ACHN (cell line): ENCODE measurements at regions not wholly inside any gene's neighbourhood (a gene's known extent, or its start where the extent isn't known, plus 50 kb on each side); places are given as distances from the start of the nearest gene placed in this dataset.

ENCODE experiments used
- DNase-seq: peaks from one replicate; pipeline ENCODE4 v3.0.0-alpha.2; 2015
- in situ Hi-C: cut with HindIII; loops from 2 replicates; pipeline ENCODE4 v1.10.0; 2017; ENCODE audit warnings: low sequenced_read_pairs, low pct_ligation_motif_present, low pct_unique_long_range_greater_than_20kb

DNA sequence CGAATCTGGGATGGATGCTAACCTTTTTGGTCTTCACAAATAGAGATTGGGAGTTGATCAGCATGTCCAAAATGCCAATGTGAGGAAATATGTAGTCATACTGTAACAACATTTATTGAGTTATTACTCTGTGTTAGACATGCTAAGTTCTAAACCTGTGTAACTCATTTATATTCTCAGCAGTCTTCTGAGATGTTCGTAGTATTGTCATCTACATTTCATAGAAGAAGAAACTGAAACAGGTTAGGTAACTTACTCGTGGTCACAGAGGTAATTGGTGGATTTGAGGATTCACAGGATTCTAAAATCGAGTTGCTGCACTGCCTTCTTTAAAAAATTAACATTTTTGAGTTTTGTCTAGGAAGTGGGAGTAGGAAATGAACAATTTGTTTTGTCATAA is 162.1 kb downstream of the UBE2E3 start:
- in situ Hi-C loops: no loop called here
- DNase-seq: no peak

GRCh38 chr2:181143790-181144300 is 163.4 kb downstream of the UBE2E3 start:
- no peak for DNase-seq
- in situ Hi-C loops: no loop called here

DNA sequence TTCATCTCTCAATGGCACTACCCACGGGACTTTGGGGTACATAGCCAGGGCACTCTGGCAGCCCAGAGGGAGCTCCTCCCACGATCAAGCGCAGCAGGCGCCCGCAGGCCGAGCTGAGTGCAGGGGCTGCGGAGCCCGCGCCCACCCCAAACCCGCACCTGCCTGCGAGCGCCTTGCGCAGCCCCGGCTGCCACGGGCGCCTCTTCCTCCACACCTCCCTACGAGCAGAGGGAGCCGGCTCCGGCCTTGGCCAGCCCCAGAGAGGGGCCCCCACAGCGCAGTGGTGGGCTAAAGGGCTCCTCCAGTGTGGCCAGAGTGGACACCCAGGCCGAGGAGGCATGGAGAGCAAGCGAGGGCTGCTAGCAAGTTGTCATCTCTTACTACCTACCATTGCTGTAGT is 165.2 kb downstream of the UBE2E3 start:
- in situ Hi-C loops: no loop called here
- no peak for DNase-seq

- in situ Hi-C loops: no loop called here
- no peak for DNase-seq
Observed at GRCh38 chr2:181146171-181146570, 165.8 kb downstream of the UBE2E3 start.

DNA sequence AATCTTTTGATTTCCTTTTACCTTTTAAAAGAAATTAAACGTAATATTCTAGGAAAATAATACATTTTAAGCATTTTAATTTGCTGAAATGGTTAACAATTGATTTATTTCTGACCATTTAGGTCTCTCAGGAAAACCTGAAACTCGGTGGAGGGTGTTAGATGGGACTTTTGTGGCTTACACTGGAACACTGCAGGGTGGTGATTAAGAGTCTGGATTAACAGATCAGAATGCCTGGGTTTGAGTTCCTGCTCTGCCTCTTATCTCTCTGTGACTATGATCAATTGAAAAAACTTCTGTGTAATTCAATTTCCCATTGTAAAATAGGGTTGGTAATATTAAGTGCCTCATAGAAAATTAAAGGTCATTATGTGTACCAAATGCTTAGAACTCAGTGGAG is 168.7 kb downstream of the UBE2E3 start:
- in situ Hi-C loops: no loop called here
- DNase-seq: no peak

DNA sequence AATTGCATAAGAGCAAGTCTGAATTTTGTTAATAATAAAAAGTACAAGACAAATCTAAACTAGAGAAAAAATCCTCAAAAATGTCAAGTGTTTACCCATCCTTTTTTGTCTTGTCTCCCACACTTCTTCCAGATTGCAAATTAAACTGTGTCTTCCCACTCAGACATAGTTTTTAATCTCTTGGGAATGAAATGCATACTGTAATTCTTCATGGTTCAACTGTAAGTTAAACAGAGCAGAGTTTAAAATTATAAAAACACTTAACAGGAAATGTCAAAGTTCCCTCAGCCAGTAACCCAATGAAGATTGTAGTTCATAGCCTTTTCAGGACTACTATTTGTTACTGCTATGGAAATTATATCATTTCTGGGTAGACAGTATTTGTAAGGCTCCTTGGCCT is 171.8 kb downstream of the UBE2E3 start:
- no peak for DNase-seq
- in situ Hi-C loops: no loop called here

DNA sequence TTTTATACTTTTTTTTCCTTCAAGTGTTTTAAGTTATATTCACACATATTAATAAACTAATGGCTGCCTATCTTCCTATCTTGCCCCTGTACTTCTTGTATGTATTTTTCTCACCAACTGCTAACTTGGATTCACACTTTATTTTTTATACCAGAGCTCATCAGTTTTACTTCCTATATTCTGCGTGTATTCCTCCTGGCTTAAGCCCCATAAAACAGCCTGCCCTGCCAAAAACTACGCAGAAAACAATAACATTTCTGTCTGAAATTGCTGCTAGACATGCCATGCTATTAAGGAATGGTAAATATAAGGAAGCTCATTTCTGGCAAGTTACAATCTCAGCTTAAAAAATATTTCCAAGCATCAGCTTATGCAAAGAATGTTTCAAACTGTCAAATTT is 172.3 kb downstream of the UBE2E3 start:
- DNase-seq: no peak

DNA sequence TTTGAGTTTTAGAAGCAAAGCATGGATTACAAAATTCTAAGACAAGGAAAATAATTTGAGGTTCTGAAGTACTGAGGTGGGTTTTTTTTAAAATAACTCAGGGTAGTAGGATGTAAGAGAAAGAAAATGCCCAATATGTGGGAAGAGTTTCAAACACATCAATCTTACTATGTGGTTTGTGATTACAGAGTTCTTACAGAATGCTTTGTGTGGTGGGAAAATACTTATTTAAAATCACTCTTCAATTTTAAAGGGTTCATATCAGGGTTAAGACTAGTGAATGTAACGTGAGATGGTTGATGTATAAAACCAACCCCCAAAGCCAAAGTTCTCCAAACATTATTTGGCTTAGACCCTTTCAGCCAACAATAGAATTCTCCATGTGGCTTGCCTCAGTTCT is 173.5 kb downstream of the UBE2E3 start:
- in situ Hi-C loops: no loop called here
- no peak for DNase-seq

More for the DNA sequence above, 172.3 kb downstream of the UBE2E3 start:
- in situ Hi-C loops: no loop called here

GRCh38 chr2:181157326-181157725 is 176.9 kb downstream of the UBE2E3 start:
- in situ Hi-C loops: no loop called here
- DNase-seq: no peak

- DNase-seq: no peak
- in situ Hi-C loops: no loop called here
Observed at GRCh38 chr2:181158427-181158826, 178.0 kb downstream of the UBE2E3 start.

DNA sequence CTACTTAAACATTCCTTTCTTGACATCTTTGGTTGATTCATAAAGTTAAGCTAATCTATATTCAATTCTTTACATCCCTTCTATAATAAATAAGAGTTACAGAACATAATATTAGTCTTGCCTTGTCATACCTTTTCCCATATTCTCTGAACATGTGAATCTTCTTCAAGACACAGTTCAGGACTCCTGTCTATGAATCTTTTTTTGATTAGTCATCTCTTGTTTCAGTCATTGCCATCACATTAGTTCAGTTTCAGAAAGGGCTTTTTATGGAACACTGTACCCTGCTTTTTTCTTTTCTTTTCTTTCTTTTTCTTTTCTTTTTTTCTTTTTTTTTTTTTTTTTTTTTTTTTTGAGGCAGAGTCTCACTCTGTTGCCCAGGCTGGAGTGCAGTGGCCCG is 181.2 kb downstream of the UBE2E3 start:
- in situ Hi-C loops: no loop called here
- DNase-seq: no peak

- in situ Hi-C loops: no loop called here
- DNase-seq: no peak
Observed at GRCh38 chr2:181163139-181163538, 182.7 kb downstream of the UBE2E3 start.

DNA sequence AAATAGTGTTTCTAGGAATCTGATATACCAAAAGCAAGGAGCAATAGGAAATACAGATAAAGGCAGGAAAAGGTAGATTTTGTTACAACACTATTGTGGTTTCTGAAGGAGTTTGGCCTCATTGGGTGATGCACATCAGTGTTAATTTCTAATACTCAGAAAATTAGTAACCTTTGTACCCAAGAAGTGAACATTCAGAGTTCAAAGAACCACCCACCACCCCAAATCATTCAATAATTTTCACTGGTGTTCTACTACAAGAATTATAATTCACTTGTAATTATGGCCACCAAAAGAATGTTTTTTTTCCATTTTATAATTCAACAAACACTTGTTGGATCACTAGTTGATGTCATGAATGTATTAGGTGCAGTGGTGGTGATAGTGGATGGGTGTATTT is 183.3 kb downstream of the UBE2E3 start:
- DNase-seq: no peak
- in situ Hi-C loops: no loop called here

DNA sequence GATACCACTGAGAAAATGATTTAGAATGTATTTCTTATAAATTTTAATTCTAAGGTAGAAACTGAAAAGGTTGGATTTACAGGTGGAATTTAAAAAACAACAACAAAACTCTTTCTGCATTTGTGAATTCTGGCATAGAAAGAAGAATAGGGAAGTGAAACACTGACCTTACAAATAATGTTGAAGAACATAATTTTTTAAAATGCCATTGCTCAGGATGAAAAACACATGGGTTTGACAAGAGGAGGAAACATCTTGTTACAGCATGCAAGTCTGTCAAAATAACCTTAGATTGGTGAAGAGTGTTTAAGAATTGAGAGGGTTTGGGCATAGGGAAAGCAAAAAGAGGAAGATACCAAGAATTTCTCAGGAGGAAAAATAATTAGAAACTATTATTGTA is 184.3 kb downstream of the UBE2E3 start:
- DNase-seq: no peak
- in situ Hi-C loops: no loop called here

DNA sequence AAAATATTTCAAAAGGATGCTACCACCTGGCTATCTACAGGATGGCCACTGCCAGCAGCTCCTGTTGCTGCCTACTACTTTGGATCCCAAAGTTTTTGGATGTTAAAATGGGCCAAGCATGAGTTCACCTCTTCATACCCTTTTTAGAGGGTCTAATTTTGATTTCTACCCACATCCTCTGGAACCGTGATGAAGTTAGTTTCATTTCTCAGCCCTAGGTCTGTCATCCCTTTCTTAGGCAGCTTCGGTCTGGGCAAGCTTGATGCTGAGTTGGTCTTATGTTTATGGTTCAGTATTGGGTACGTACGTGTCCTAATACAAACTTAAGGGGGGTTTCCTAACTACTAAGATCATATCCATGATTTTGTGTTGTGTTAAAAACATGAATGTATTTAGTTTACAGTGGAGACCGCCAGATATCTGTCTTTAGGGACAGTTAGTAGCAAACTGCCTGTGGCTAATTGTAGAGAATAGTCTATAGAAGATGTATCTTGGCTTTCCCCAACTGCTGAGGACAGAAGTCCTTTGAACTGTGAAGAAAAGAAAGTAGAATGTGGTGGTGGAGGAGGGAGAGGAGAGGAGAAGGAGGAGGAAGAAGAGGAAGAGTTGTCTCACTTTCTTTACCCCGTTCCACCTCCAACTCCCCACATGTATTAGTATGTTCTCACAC is 184.9 kb downstream of the UBE2E3 start:
- DNase-seq: no peak
- in situ Hi-C loops: no loop called here

- no peak for DNase-seq
- in situ Hi-C loops: no loop called here
Observed at GRCh38 chr2:181169503-181169902, 189.1 kb downstream of the UBE2E3 start.

DNA sequence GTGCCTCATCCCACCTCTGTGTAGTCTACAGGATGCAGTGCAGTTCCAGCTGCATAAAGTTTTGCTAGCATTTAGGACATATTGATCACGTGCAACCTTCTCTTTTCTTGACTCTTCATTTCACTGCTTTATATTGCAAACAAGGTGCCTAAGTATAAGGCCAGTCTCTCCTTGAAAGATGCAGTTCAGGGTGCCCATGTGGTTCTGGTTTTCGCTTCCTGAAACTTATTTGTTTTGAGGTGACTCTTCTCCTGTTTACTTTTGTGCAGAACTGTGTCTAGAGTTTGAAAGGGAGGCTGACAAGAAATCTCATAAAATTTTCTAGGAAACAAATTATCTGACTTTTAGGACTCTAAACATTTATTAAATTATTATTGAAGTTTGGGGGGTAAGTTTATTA is 189.9 kb downstream of the UBE2E3 start:
- in situ Hi-C loops: no loop called here

GRCh38 chr2:181172676-181173075 is 192.3 kb downstream of the UBE2E3 start:
- no peak for DNase-seq
- in situ Hi-C loops: no loop called here

More for the DNA sequence above, 189.9 kb downstream of the UBE2E3 start:
- DNase-seq: no peak

DNA sequence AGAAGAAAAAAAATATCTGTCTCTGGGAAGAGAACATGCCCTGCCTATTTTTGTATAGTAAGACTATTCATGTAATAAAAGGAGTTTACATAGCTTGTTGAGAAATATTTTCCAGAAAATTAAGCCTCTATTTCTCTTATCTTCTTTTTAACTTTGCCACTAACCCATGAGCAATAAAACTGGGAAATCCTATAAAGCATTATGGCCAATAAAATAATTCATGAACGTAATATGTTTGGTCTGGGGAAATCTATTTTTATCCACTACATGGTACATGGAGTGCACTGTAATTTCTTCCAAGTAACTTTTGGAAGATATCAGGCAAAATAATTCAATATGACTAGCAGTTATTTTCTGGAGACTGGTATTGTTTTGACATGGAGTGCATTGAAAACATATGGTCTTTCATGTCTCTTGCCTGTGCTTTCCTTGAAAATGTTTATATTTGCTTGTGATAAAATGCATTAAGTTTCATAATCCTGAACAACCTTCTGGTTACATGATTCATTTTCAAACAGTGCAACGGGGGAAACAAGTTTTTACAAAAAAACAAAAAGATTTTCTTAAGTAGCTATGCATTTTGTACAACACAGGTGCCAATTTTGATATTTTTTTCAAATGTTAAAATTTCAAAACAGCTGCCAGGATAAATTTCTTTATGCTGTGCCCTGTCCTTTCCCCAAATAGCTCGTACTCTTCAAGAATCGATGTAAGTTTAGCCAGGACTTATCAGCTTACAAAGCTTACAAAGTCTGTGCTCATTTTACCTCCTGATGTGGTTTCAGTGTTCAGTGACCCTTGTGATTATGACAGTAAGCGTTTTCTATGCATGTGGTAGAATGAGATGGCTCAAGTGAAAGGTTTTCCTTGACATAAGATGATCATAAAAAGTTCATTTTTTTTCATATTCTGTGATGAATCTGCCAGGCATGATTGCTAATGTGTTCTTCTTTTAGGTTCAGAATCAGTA is 194.5 kb downstream of the UBE2E3 start:
- DNase-seq: no peak
- in situ Hi-C loops: no loop called here

GRCh38 chr2:181176540-181176939 is 196.1 kb downstream of the UBE2E3 start:
- in situ Hi-C loops: no loop called here
- no peak for DNase-seq
